ENCODE measurements at regions not wholly inside any gene's neighbourhood (a gene's known extent, or its start where the extent isn't known, plus 50 kb on each side); places are given as distances from the start of the nearest gene placed in this dataset.

DNA sequence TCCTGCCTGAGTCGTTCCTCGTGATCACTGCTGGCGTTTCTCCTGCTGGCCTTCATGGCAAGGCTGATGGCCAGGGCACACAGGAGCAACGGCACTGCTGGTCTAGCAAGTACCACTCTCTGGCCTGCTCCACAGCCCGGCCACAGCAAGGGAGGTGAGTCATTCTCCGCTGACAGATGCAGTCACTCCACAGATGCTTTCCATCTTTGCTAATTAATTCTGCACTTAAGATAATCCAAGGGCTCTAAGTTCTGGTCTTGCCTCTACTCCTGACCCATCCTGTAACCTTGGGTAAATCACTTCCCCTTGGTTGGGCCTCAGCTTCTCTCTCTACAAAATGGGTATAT is 244.4 kb downstream of the RPS24 start:
- POLR2A ChIA-PET = interaction anchor here (0.6 kb wide), 1 partner anchor 1321 kb away, joined by 6 read pairs; no protein-coding TSS in a partner anchor
- TF ChIP-seq, protein P1, sequence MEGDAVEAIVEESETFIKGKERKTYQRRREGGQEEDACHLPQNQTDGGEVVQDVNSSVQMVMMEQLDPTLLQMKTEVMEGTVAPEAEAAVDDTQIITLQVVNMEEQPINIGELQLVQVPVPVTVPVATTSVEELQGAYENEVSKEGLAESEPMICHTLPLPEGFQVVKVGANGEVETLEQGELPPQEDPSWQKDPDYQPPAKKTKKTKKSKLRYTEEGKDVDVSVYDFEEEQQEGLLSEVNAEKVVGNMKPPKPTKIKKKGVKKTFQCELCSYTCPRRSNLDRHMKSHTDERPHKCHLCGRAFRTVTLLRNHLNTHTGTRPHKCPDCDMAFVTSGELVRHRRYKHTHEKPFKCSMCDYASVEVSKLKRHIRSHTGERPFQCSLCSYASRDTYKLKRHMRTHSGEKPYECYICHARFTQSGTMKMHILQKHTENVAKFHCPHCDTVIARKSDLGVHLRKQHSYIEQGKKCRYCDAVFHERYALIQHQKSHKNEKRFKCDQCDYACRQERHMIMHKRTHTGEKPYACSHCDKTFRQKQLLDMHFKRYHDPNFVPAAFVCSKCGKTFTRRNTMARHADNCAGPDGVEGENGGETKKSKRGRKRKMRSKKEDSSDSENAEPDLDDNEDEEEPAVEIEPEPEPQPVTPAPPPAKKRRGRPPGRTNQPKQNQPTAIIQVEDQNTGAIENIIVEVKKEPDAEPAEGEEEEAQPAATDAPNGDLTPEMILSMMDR (conservative IDR thresholded peaks at IDR 0.05; ENCODE audit: low read length) = no peak
- no peak for TF ChIP-seq EZH2phosphoT487 (IDR thresholded peaks at IDR 0.05; ENCODE audit: borderline replicate concordance, low read depth, low read length)
- CTCF ChIA-PET (ENCODE audit: unreplicated experiment) = no interaction called here
- no peak overlapping the region for H3K27ac ChIP-seq (ENCODE audit: low read depth, low read length, poor library complexity, severe bottlenecking)
- H3K4me3 ChIP-seq (ENCODE audit: low read depth, low read length, poor library complexity, severe bottlenecking) = no peak overlapping the region
- DNase-seq (ENCODE audit: low spot score) = no peak
- H3K79me2 ChIP-seq (ENCODE audit: insufficient read depth, low read depth, low read length) = no peaks in the 10 kb centered on the region
- intact Hi-C loops (cut with micrococcal nuclease; ENCODE audit: unreplicated experiment) = no loop called here
- no peak overlapping the region for H3K4me2 ChIP-seq (ENCODE audit: low read length)
- H3K36me3 ChIP-seq (ENCODE audit: insufficient read depth, low read length) = no peaks in the 10 kb centered on the region
- no peaks in the 10 kb centered on the region for H3K4me1 ChIP-seq (ENCODE audit: insufficient read depth, low read length, poor library complexity, severe bottlenecking)
- no TSS peak for BruUV-seq (replicated peaks)
- H4K20me1 ChIP-seq (ENCODE audit: insufficient read depth, low read length) = no peaks in the 10 kb centered on the region
- no peak overlapping the region for H2AFZ ChIP-seq (ENCODE audit: low read length)
- no peaks in the 10 kb centered on the region for H3K9me3 ChIP-seq (ENCODE audit: low read length)
- no peaks in the 10 kb centered on the region for H3K9me2 ChIP-seq (ENCODE audit: insufficient read depth, low read length)

DNA sequence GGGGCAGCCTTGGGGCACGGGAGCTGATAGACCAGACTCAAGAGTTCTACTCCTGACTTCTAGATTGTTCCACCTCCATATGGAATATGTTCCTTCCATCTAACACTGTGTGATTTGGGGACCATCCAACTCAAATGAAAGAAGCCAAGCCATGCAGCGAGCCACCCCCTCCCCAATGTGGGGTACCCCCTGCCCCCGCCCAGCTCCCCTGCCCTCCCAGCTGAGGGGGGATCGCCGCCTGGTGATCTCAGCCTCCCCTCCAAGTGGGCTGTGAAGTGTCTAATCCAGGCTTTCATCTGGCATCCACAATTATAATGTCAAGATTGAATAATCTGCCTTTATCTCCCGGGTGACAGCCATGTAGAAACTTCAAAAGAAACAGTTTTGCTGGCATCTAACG is 246.1 kb downstream of the RPS24 start:
- Histone ChIP-seq H3K4me3 (ENCODE audit: low read depth, low read length, poor library complexity, severe bottlenecking) (no peak overlapping the region), H3K4me2 (ENCODE audit: low read length) (no peak overlapping the region), H3K4me1 (ENCODE audit: insufficient read depth, low read length, poor library complexity, severe bottlenecking) (no peaks in the 10 kb centered on the region), H4K20me1 (ENCODE audit: insufficient read depth, low read length) (no peaks in the 10 kb centered on the region), H3K27ac (ENCODE audit: low read depth, low read length, poor library complexity, severe bottlenecking) (no peak overlapping the region), H3K9me2 (ENCODE audit: insufficient read depth, low read length) (no peaks in the 10 kb centered on the region), H3K9me3 (ENCODE audit: low read length) (no peaks in the 10 kb centered on the region), H2AFZ (ENCODE audit: low read length) (no peak overlapping the region), H3K79me2 (ENCODE audit: insufficient read depth, low read depth, low read length) (no peaks in the 10 kb centered on the region), H3K36me3 (ENCODE audit: insufficient read depth, low read length) (no peaks in the 10 kb centered on the region)
- DNase-seq (ENCODE audit: low spot score) = no peak
- BruUV-seq (replicated peaks) = no TSS peak
- intact Hi-C loops (cut with micrococcal nuclease; ENCODE audit: unreplicated experiment) = no loop called here
- TF ChIP-seq, protein P1 (conservative IDR thresholded peaks at IDR 0.05; ENCODE audit: low read length) = no peak
- no peak for TF ChIP-seq EZH2phosphoT487 (IDR thresholded peaks at IDR 0.05; ENCODE audit: borderline replicate concordance, low read depth, low read length)
- ChIA-PET CTCF (ENCODE audit: unreplicated experiment) (interaction anchor here (0.6 kb wide), 1 partner anchor 600 kb away, joined by 4 read pairs; no protein-coding TSS in a partner anchor), POLR2A (no interaction called here)

DNA sequence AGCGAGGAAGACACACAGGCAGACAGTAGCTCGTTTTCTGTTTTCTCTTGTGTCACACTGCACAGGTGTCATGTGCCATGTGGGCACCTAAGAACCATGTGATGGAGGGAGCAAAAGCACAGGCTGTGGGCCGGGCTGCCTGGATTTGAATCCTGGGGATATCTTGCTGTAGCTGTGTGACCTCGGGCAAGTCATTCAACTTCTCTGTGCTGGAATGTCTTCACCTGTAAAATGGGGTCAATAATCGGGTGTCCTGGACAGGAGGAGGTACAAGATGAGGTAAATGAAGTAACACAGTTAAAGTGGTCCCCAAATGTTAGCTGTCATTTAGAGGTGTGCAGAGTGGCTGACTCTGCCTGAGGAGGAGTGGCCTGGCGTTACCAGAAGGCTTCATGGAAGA is 246.9 kb downstream of the RPS24 start:
- H2AFZ ChIP-seq (ENCODE audit: low read length) = no peak overlapping the region
- no peaks in the 10 kb centered on the region for H3K9me2 ChIP-seq (ENCODE audit: insufficient read depth, low read length)
- no peaks in the 10 kb centered on the region for H3K79me2 ChIP-seq (ENCODE audit: insufficient read depth, low read depth, low read length)
- H4K20me1 ChIP-seq (ENCODE audit: insufficient read depth, low read length) = no peaks in the 10 kb centered on the region
- TF ChIP-seq, protein P1 (conservative IDR thresholded peaks at IDR 0.05; ENCODE audit: low read length) = no peak
- TF ChIP-seq EZH2phosphoT487 (IDR thresholded peaks at IDR 0.05; ENCODE audit: borderline replicate concordance, low read depth, low read length) = no peak
- POLR2A ChIA-PET = interaction anchor here (0.5 kb wide), 1 partner anchor 1797 kb away, joined by 3 read pairs; no protein-coding TSS in a partner anchor
- H3K27ac ChIP-seq (ENCODE audit: low read depth, low read length, poor library complexity, severe bottlenecking) = no peak overlapping the region
- no peak for DNase-seq (ENCODE audit: low spot score)
- CTCF ChIA-PET (ENCODE audit: unreplicated experiment) = no interaction called here
- no peak overlapping the region for H3K4me3 ChIP-seq (ENCODE audit: low read depth, low read length, poor library complexity, severe bottlenecking)
- no TSS peak for BruUV-seq (replicated peaks)
- intact Hi-C loops (cut with micrococcal nuclease; ENCODE audit: unreplicated experiment) = no loop called here
- no peak overlapping the region for H3K4me2 ChIP-seq (ENCODE audit: low read length)
- no peaks in the 10 kb centered on the region for H3K9me3 ChIP-seq (ENCODE audit: low read length)
- no peaks in the 10 kb centered on the region for H3K36me3 ChIP-seq (ENCODE audit: insufficient read depth, low read length)
- H3K4me1 ChIP-seq (ENCODE audit: insufficient read depth, low read length, poor library complexity, severe bottlenecking) = no peaks in the 10 kb centered on the region

Data from OCI-LY7 (cell line).